Mammary epithelial cell (primary cell): ENCODE measurements at regions not wholly inside any gene's neighbourhood (a gene's known extent, or its start where the extent isn't known, plus 50 kb on each side); places are given as distances from the start of the nearest gene placed in this dataset.

ENCODE experiments used
- CTCF ChIP-seq, 2 donors: IDR thresholded peaks in 1 of 2; conservative IDR thresholded peaks in 1 of 2; 2 replicates each; pipeline ENCODE4 v1.5.1; 2011 to 2012; ENCODE audit warnings: inconsistent platforms in 2 of 2, low read length in 2 of 2, mild to moderate bottlenecking in 2 of 2, control low read depth in 1 of 2, low read depth in 1 of 2; ENCODE audit not compliant: insufficient read depth in 1 of 2; ENCODE audit errors: extremely low read depth in 1 of 2
- EZH2 ChIP-seq: IDR thresholded peaks from 2 replicates; pipeline ENCODE4 v1.6.1; 2012; ENCODE audit warnings: low read length, inconsistent platforms, borderline replicate concordance

GRCh38 chr5:164966611-164967010 lies 1461.2 kb downstream of the MAT2B start:
- TF ChIP-seq CTCF (conservative IDR thresholded peaks at IDR 0.05 in 1 of 2, IDR thresholded peaks at IDR 0.05 in 1 of 2; ENCODE audit: extremely low read depth in 1 of 2, insufficient read depth in 1 of 2, low read depth in 1 of 2, low read length in 2 of 2) (no peak), EZH2 (no peak)
